Sigmoid colon (tissue), 6 donors: ENCODE measurements at regions not wholly inside any gene's neighbourhood (a gene's known extent, or its start where the extent isn't known, plus 50 kb on each side); places are given as distances from the start of the nearest gene placed in this dataset.
"Not testable (repeated sequence)": the region's sequence is repeated elsewhere in the genome, so short reads cannot be mapped to it uniquely, and the experiment has no call there.

Experiments used
- DNase-seq: peaks from one replicate; pipeline ENCODE4 v3.0.0-alpha.2; 2019
- H3K27ac ChIP-seq, 4 donors: fragments of 200-600 bp; sonication (generic); one replicate each; pipeline ENCODE4 v1.5.1; 2016 to 2019; ENCODE audit warnings: mild to moderate bottlenecking in 1 of 4
- H3K27me3 ChIP-seq, 3 donors: fragments of 200-600 bp; sonication (generic); one replicate each; pipeline ENCODE4 v1.5.1; 2019; ENCODE audit warnings: mild to moderate bottlenecking in 1 of 3
- H3K36me3 ChIP-seq, 4 donors: fragments of 200-600 bp; sonication (generic); one replicate each; pipeline ENCODE4 v1.5.1; 2016 to 2019
- H3K4me1 ChIP-seq, 4 donors: fragments of 200-600 bp; sonication (generic); one replicate each; pipeline ENCODE4 v1.5.1; 2017 to 2019
- H3K4me3 ChIP-seq, 4 donors: fragments of 200-600 bp; sonication (generic); one replicate each; pipeline ENCODE4 v1.5.1; 2017 to 2019; ENCODE audit warnings: mild to moderate bottlenecking in 2 of 4, moderate library complexity in 1 of 4
- H3K9me3 ChIP-seq, 4 donors: fragments of 200-600 bp in 3 of 4; sonication (generic) in 3 of 4; one replicate each; pipeline versions ENCODE4 v1.5.1 to v1.6.1; 2013 to 2019
- EP300 ChIP-seq, 4 donors: sonication (generic); formaldehyde crosslinking; IDR thresholded peaks; one replicate each; pipeline ENCODE4 v1.6.1; 2017; ENCODE audit warnings: antibody characterized with exemption in 4 of 4
- POLR2A ChIP-seq, 2 donors: fragments of 450-650 bp; IDR thresholded peaks; one replicate each; pipeline ENCODE4 v1.6.1; 2016; ENCODE audit warnings: antibody characterized with exemption in 2 of 2, mild to moderate bottlenecking in 2 of 2, moderate library complexity in 2 of 2
- POLR2AphosphoS5 ChIP-seq, 4 donors: sonication (generic); formaldehyde crosslinking; IDR thresholded peaks; one replicate each; pipeline ENCODE4 v1.6.1; 2017; ENCODE audit warnings: antibody characterized with exemption in 4 of 4
- WGBS, 2 donors: extraction: QIAGEN DNeasy Blood & Tissue Kit; methylation state at CpG; one replicate each; pipeline ENCODE4 v1.1.7; 2013; 5-methylcytosine and 5-hydroxymethylcytosine counted together
- intact Hi-C: fragments of 100-400 bp; cut with DNase I; formaldehyde crosslinking; loops from one replicate; pipeline ENCODE4 v1.15.1; 2023
- TF ChIP-seq, protein P1 (sequence below), 4 experiments: fragments of 450-650 bp in 3 of 4; fragments of 200-600 bp in 1 of 4; IDR thresholded peaks; one replicate each; pipeline ENCODE4 v1.5.1; 2016 to 2019; ENCODE audit warnings: antibody characterized with exemption in 4 of 4, mild to moderate bottlenecking in 3 of 4, moderate library complexity in 2 of 4
- donor health status: healthy with polysubstance abuse.
- donor health status: healthy.

DNA sequence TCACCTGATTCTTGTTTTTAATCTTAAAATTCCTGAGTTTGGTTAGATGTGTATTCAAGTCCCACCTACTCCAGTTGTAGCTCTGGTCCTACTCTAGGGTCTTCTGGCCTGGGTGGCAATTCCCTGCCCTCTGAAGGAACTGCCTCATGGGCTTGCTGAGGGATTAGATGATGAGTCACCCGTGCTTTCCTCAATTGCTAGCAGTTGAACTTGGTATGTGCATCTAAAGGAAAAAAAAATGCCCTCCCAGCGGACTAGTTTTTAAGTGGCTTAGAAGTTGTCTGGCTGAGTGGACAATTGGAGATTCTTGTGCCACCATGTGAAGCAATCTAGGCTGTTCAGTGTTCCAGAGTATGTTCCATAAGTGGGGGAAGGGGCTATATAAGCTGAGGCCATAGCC, 127.0 kb downstream of the CCNG2 start:
- WGBS, 2 donors, result 33 to 76% methylated on average over 2 of the region's 2 CpGs
- H3K27ac ChIP-seq, result no peak overlapping the region
- DNase-seq, result no peak
- intact Hi-C loops, result no loop called here
- no peaks in the 10 kb centered on the region for H3K36me3 ChIP-seq
- no peak for TF ChIP-seq POLR2A (IDR thresholded peaks at IDR 0.05)
- no peaks in the 10 kb centered on the region for H3K9me3 ChIP-seq
- H3K27me3 ChIP-seq, result no peaks in the 10 kb centered on the region
- no peak overlapping the region for H3K4me3 ChIP-seq
- H3K4me1 ChIP-seq, result no peaks in the 10 kb centered on the region

DNA sequence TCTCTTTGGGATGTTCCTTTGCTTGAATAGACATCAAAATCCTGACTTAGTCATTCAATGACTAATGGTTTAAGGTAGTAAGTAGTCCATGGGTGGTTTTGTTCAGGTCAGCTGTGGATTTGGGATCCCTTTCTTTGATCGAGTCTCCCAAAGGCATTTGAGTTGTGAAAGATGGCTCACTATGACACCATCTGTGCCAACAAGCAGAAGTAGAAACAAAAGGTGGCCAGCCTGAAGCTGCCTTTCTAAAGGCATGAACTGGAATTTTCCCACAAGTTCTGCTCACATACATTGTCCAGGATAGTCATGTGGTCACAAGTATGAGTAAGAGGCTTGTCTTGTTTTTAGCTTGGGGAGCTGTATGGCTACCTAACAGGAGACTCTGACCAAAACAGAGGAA, 129.9 kb downstream of the CCNG2 start:
- WGBS, 2 donors, result 93% methylated on average over 1 of the region's 1 CpG
- intact Hi-C loops, result no loop called here
- Histone ChIP-seq H3K27ac (no peak overlapping the region), H3K9me3 (no peaks in the 10 kb centered on the region), H3K27me3 (no peaks in the 10 kb centered on the region), H3K4me3 (no peak overlapping the region), H3K36me3 (no peaks in the 10 kb centered on the region), H3K4me1 (no peaks in the 10 kb centered on the region)
- TF ChIP-seq, protein P1, sequence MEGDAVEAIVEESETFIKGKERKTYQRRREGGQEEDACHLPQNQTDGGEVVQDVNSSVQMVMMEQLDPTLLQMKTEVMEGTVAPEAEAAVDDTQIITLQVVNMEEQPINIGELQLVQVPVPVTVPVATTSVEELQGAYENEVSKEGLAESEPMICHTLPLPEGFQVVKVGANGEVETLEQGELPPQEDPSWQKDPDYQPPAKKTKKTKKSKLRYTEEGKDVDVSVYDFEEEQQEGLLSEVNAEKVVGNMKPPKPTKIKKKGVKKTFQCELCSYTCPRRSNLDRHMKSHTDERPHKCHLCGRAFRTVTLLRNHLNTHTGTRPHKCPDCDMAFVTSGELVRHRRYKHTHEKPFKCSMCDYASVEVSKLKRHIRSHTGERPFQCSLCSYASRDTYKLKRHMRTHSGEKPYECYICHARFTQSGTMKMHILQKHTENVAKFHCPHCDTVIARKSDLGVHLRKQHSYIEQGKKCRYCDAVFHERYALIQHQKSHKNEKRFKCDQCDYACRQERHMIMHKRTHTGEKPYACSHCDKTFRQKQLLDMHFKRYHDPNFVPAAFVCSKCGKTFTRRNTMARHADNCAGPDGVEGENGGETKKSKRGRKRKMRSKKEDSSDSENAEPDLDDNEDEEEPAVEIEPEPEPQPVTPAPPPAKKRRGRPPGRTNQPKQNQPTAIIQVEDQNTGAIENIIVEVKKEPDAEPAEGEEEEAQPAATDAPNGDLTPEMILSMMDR (IDR thresholded peaks at IDR 0.05), result no peak
- no peak for TF ChIP-seq EP300 (IDR thresholded peaks at IDR 0.05)
- TF ChIP-seq POLR2AphosphoS5 (IDR thresholded peaks at IDR 0.05), result no peak
- TF ChIP-seq POLR2A (IDR thresholded peaks at IDR 0.05), result no peak
- no peak for DNase-seq

DNA sequence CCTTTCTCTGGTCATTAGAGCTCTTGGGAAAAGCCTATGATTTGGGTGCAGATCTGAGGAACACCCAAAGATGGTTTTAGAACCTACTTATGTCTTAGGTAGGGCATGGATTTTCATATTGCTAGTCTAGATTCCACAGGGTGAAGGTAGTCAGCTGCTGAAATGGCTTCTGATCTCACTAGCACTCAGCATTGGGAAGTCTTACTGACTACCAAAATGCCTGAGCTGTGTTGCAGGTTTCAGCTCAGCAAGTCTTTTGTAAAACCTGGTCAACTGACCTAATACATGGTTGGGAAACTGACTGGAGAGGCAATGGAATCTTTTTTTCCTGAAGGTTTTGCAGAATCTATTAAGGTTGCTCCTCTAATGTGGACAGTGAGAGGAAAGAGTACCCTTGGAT, 136.4 kb downstream of the CCNG2 start:
- intact Hi-C loops, result no loop called here

DNA sequence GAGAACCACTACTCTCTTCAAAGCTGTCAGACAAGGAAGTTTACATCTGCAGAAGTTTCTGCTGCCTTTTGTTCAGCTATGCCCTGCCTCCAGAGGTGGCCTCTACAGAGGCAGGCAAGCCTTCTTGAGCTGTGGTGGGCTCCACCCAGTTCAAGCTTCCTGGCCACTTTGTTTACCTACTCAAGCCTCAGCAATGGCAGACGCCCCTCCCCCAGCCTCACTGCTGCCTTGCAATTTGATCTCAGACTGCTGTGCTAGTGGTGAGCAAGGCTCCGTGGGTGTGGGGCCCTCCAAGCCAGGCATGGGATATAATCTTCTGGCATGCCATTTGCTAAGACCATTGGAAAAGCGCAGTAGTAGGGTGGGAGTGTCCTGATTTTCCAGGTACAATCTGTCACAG, 144.0 kb downstream of the CCNG2 start:
- H3K4me1 ChIP-seq, DNase-seq, H3K4me3 ChIP-seq, H3K27ac ChIP-seq, H3K27me3 ChIP-seq, H3K9me3 ChIP-seq, H3K36me3 ChIP-seq, intact Hi-C loops: not testable (repeated sequence)
- 34 to 42% methylated on average over 3 of the region's 3 CpGs for WGBS, 2 donors

More for the DNA sequence above, 136.4 kb downstream of the CCNG2 start:
- no peak for TF ChIP-seq EP300 (IDR thresholded peaks at IDR 0.05)
- no peak for TF ChIP-seq POLR2AphosphoS5 (IDR thresholded peaks at IDR 0.05)
- TF ChIP-seq, protein P1 (IDR thresholded peaks at IDR 0.05), result no peak
- no peak for TF ChIP-seq POLR2A (IDR thresholded peaks at IDR 0.05)
- H3K27ac ChIP-seq, result no peak overlapping the region
- no peaks in the 10 kb centered on the region for H3K27me3 ChIP-seq
- H3K9me3 ChIP-seq, result peaks cover 0 to 2% (median 0%) of the 10 kb centered on the region in 4 donors
- no peaks in the 10 kb centered on the region for H3K4me1 ChIP-seq
- no peak for DNase-seq
- H3K36me3 ChIP-seq, result no peaks in the 10 kb centered on the region
- H3K4me3 ChIP-seq, result no peak overlapping the region

DNA sequence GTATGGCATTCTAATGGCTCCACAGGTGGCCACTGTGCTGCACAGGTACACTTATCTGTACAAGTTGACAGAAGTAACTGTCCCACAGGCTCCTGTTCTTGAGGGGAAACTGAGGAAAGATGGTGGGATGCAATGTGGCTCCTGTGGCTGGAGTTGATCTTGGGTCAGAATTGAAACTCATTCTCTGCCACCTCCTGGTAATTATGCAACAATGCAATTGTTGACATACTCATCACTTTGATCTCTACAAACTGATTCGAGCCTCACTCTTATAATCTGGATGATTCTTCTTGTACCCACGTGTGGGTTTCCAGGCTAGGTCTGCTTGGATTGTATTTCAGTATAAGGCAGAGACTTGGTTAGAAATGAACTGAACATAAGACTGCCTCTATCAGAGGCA, 148.8 kb downstream of the CCNG2 start:
- no peak overlapping the region for H3K27ac ChIP-seq
- H3K4me1 ChIP-seq, result no peaks in the 10 kb centered on the region
- no peaks in the 10 kb centered on the region for H3K27me3 ChIP-seq
- no peak for DNase-seq
- no peaks in the 10 kb centered on the region for H3K9me3 ChIP-seq
- intact Hi-C loops, result no loop called here
- TF ChIP-seq, protein P1 (IDR thresholded peaks at IDR 0.05), result no peak
- H3K4me3 ChIP-seq, result no peak overlapping the region
- H3K36me3 ChIP-seq, result no peaks in the 10 kb centered on the region
- 24 to 60% methylated on average over 2 of the region's 2 CpGs for WGBS, 2 donors

DNA sequence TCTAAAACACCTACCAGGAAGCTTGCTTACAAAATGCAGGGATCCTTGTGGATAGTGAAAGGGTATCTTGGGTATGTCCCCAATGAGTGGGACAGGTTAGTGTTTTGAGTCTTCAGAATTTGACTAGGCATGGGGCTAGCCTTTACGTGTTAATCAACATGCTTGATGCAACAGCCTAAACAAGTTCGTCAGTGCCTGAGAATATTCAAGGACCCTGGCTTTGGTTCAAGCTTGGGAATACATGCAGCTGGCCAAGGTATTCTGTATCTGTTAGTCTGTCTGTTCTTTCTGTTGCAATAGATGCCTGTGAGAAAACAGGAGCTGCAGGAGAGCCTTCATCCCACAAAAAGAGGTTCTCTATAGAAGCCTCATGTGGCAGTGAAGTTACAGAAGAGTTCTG, 149.5 kb downstream of the CCNG2 start:
- Histone ChIP-seq H3K27ac (no peak overlapping the region), H3K9me3 (no peaks in the 10 kb centered on the region), H3K36me3 (no peaks in the 10 kb centered on the region), H3K27me3 (no peaks in the 10 kb centered on the region), H3K4me3 (no peak overlapping the region), H3K4me1 (no peaks in the 10 kb centered on the region)
- WGBS, 2 donors, result 83 to 88% methylated on average over 2 of the region's 2 CpGs
- TF ChIP-seq POLR2AphosphoS5 (IDR thresholded peaks at IDR 0.05) (no peak), POLR2A (IDR thresholded peaks at IDR 0.05) (no peak), EP300 (IDR thresholded peaks at IDR 0.05) (no peak)
- TF ChIP-seq, protein P1 (IDR thresholded peaks at IDR 0.05), result no peak
- intact Hi-C loops, result no loop called here
- no peak for DNase-seq
